ENCODE measurements at regions not wholly inside any gene's neighbourhood (a gene's known extent, or its start where the extent isn't known, plus 50 kb on each side); places are given as distances from the start of the nearest gene placed in this dataset.

DNA sequence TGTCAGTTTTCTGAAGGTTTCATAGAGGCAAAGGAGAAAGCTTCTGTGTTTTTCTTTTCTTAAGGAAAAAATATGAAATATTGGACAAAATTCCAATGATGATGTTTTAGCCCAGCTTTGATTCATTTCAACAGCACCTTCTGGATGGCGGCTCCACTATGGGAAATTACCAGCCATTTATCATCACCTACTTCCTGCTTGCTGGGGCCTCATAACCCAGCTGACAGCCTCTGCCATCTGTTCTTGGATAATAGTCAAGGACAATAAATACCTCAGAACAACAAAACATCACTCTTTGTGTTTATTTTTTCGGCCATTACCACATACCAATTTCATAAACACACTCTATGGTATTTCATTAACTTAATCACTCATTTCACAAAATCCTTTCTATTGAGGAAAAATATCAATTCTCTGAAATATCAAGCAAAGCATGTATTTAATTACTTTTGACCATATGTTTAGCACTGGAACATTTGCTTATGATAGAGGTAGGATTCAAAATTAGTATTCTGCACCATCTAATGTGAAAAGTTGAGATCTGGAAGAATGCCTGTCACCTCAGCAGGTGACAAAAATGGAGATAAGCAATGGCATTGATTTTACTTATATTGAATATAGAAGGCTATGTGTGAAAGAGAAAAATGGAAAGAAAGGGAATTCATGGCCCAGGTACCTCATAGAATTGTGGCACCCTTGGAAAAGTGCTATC lies 629.7 kb downstream of the LIG4 start:
- H2BK5ac ChIP-seq (ENCODE audit: insufficient read length, low read length): no peak overlapping the region
- H3K9me3 Mint-ChIP-seq: no peaks in the 10 kb centered on the region
- 100% methylated on average over 1 of the region's 2 CpGs for WGBS (ENCODE audit: extremely low coverage, insufficient read length, low lambda C conversion rate)
- TF ChIP-seq, protein P1, sequence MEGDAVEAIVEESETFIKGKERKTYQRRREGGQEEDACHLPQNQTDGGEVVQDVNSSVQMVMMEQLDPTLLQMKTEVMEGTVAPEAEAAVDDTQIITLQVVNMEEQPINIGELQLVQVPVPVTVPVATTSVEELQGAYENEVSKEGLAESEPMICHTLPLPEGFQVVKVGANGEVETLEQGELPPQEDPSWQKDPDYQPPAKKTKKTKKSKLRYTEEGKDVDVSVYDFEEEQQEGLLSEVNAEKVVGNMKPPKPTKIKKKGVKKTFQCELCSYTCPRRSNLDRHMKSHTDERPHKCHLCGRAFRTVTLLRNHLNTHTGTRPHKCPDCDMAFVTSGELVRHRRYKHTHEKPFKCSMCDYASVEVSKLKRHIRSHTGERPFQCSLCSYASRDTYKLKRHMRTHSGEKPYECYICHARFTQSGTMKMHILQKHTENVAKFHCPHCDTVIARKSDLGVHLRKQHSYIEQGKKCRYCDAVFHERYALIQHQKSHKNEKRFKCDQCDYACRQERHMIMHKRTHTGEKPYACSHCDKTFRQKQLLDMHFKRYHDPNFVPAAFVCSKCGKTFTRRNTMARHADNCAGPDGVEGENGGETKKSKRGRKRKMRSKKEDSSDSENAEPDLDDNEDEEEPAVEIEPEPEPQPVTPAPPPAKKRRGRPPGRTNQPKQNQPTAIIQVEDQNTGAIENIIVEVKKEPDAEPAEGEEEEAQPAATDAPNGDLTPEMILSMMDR (conservative IDR thresholded peaks at IDR 0.05): no peak
- H4K8ac ChIP-seq (replicated peaks; ENCODE audit: insufficient read length, low read depth, low read length): no peak overlapping the region
- no peak overlapping the region for H3K27ac ChIP-seq (ENCODE audit: insufficient read length, low read depth, low read length)
- no peak overlapping the region for H3K56ac ChIP-seq (ENCODE audit: insufficient read length, low read depth, low read length)
- no peak overlapping the region for H3K4ac ChIP-seq (ENCODE audit: low read depth, low read length)
- no peaks in the 10 kb centered on the region for H3K4me1 ChIP-seq (ENCODE audit: insufficient read depth, low read length)
- no peaks in the 10 kb centered on the region for H4K20me1 ChIP-seq (ENCODE audit: control insufficient read depth, insufficient read depth, insufficient read length)
- DNase-seq: no peak
- H3K27ac Mint-ChIP-seq: no peak overlapping the region
- H3K14ac ChIP-seq (ENCODE audit: insufficient read depth, low read length): no peak overlapping the region
- no peak overlapping the region for H3K4me3 Mint-ChIP-seq
- no peak overlapping the region for H2BK20ac ChIP-seq (ENCODE audit: low read depth, low read length, poor library complexity, severe bottlenecking)
- H4K91ac ChIP-seq (ENCODE audit: insufficient read length, low read depth, low read length): no peak overlapping the region
- no peak overlapping the region for H3K9ac ChIP-seq (ENCODE audit: extremely low read depth, insufficient read length, low read length)
- no peaks in the 10 kb centered on the region for H3K23me2 ChIP-seq (ENCODE audit: insufficient read length, low read depth, low read length, poor library complexity, severe bottlenecking)
- peaks cover 76% of the 10 kb centered on the region for H3K27me3 Mint-ChIP-seq (ENCODE audit: low read depth)
- H3K79me2 ChIP-seq (ENCODE audit: insufficient read depth, low read length): no peaks in the 10 kb centered on the region
- no peak overlapping the region for H3K4me2 ChIP-seq (ENCODE audit: insufficient read depth, insufficient read length, low read length)
- H3K18ac ChIP-seq (ENCODE audit: insufficient read length, low read depth, low read length): no peak overlapping the region
- no peaks in the 10 kb centered on the region for H3K27me3 ChIP-seq (ENCODE audit: insufficient read depth, low read length)
- no peak overlapping the region for H2BK12ac ChIP-seq (ENCODE audit: insufficient read length, low read depth, low read length)
- H2BK120ac ChIP-seq (ENCODE audit: low read depth, low read length, poor library complexity, severe bottlenecking): no peak overlapping the region
- no peak overlapping the region for H4K5ac ChIP-seq (ENCODE audit: insufficient read length, low read depth, low read length)
- H3K23ac ChIP-seq (ENCODE audit: insufficient read length, low read depth, low read length): no peak overlapping the region
- H3K9me3 ChIP-seq (ENCODE audit: control insufficient read depth, low read depth, low read length): no peaks in the 10 kb centered on the region
- H3K79me1 ChIP-seq (ENCODE audit: insufficient read depth, low read depth, low read length, poor library complexity, severe bottlenecking): no peaks in the 10 kb centered on the region
- peaks cover 8% of the 10 kb centered on the region in 2 experiments for H3K4me1 Mint-ChIP-seq
- no peak overlapping the region for H2AK5ac ChIP-seq (ENCODE audit: insufficient read length, low read length)
- H3K36me3 Mint-ChIP-seq (ENCODE audit: insufficient read depth in 1 of 3, low read depth in 3 of 3): no peaks in the 10 kb centered on the region
- H3T11ph ChIP-seq (ENCODE audit: low read length): no peak overlapping the region
- H2BK15ac ChIP-seq (ENCODE audit: low read depth, low read length): no peak overlapping the region
- H2AFZ ChIP-seq (ENCODE audit: low read length): no peak overlapping the region

All from H9 (cell line).